Retina (tissue), 1 donor: ENCODE measurements at regions not wholly inside any gene's neighbourhood (a gene's known extent, or its start where the extent isn't known, plus 50 kb on each side); places are given as distances from the start of the nearest gene placed in this dataset.
"Not testable (repeated sequence)": the region's sequence is repeated elsewhere in the genome, so short reads cannot be mapped to it uniquely, and the experiment has no call there.

ENCODE experiments used
- DNase-seq: peaks from one replicate; pipeline ENCODE4 v3.0.0-alpha.2; 2016

DNA sequence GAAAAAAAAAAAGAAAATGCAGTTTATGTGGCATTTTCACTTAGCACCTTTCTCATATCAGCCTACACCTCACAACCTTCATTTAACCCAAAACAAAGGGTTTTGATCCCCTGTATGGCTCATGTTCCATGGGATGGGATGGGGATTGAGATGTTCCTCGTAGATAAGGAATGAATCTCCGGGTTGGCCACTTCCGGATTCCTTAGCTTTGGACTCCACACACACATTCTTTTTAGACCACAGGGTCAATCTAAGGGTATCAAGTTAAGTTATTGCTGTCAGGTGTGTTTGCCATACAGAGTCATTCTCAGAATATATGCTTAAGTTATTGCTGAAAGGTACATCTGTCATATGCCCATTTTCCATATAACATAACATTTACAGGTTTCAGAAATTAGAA lies 301.4 kb upstream of the TGFBR2 start:
- no peak for DNase-seq

DNA sequence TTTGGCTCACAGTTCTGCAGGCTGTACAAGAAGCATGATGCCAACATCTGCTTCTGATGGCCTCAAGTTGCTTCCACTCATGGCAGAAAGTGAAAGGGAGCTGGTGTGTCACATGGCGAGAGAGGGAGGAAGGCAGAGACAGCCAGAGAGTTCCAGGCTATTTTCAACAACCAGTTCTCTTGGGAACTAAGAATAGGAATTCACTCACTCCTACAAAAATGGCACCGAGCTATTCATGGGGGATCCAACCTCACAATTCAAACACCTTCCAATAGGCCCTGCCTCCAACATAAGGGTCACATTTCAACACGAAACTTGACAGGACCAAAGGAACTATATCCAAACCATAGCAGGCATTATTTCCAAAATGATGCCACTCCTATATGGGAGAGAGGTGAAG lies 299.5 kb upstream of the TGFBR2 start:
- DNase-seq = no peak

DNA sequence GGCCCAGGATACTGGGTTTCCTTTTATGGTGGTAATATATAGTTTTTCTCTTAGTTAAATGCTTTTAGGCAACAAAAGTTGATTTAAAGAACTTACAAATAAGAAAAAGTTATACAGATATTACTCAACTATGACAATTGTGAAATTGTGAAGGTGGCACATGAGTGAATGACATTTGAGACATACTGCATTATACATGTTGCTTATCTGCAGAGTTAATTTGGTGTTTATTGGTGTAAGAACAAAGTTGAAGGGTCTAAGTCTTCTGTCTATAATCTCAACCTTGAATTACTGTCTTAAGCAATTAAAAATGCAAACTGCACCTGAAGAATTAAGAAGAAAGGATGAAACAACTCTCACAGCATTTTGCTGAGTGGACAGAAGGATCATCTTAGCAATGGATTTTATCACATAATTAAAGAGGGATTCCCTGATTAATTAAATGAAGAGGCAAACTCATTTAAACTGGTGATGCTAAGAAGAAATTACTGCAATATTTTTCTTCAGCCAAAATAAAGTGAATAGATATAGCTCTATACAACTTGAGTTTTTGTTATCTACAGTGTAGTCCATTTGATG lies 298.9 kb upstream of the TGFBR2 start:
- no peak for DNase-seq

DNA sequence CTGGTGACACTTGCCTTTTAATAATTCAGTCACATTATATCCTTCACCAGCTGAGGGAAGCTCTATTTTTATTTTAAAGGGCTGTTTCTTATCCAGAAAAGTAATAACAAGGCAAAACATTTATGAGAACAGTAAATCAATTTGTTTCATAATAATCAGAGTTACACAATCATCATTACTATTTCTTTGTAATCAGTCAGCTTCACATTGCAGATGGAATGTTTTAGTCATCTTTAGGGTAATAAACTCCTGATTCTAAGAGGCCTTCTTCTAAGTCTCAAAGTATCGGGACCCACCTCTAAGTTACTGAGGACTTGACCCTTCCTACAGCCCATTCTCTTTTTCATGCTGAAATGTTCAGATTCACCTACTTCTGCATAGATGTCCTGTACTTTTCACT lies 298.3 kb upstream of the TGFBR2 start:
- no peak for DNase-seq

DNA sequence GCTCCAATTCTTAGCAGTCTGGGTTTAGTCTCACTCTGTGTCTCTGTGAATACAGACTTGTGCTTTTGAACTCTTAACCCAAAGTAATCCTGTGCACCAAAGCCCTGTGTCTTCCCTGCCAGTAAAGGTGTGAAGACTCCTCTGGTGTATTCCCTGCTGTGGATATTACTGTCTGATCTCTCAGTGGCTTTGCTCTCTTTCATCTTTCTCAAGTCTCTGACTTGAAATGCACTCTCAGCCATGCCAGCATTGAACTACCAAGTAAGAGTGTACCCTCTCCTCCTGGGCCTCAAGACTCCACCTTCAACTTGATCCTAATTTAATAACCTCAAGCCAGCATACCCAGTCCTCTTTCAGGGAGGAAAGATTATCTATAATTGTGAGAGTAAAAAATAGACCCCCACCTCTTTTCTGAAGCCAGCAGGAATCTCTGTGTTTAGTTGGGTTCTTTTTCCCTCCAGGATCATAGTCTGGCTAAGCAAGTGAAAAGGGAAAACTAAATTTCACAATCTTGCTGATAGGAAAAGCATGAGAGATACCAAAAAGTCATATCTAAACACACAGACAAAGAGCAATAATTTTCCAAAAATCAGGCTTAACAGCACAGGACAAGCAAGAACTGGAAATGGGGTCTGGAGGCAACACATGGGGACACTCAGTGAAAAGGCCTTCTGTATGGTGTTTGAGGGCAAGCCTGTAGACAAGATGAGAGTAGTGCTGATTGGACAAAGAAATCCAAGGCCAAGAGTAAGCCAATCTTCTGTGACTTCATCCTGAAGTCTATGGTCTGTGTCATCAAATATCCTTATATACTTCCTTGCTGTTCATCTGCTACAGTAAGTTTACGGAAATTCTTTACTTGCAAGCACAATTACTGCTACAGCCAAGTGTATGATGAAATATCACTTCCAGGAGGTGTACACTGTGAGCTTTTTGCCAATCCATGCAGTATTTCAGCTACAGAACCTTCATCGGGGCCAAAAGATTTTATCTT lies 296.1 kb upstream of the TGFBR2 start:
- no peak for DNase-seq

DNA sequence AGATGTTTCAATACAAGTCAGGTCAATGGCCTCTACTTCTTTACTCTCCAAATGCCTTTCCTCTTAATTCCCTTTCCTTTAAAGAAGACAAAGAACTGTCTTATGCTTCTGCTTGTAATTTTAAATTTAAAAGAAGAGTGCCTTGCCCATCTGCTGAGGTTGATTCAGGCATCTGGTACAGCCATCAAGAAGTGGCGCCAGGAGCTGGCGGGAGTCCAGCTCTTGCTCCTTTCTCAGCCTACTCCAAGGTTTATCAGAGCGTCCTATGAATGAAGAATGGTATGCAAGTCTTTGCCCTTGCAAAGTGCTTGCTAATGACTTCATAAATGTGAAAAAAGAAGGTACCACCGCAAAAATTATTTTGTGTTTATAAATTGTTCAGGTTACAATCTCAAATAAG lies 294.6 kb upstream of the TGFBR2 start:
- no peak for DNase-seq

DNA sequence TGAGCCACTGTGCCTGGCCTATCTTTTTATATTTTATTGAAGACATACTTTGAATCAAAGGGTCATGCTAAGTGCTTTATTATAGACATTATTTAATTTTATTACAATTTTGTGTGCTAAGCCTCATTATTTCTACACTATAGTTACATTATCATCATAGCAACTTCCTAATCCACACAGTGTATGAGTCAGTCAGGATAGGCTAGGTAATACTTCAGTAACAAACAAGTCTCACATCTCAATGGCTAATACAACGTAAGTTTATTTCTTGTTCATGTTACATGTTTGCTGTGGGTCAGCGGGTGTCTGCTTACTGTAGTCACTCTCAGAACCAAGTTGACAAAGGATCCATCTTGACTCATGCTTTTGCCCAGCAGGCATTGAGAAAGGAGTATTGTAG lies 292.6 kb upstream of the TGFBR2 start:
- no peak for DNase-seq

DNA sequence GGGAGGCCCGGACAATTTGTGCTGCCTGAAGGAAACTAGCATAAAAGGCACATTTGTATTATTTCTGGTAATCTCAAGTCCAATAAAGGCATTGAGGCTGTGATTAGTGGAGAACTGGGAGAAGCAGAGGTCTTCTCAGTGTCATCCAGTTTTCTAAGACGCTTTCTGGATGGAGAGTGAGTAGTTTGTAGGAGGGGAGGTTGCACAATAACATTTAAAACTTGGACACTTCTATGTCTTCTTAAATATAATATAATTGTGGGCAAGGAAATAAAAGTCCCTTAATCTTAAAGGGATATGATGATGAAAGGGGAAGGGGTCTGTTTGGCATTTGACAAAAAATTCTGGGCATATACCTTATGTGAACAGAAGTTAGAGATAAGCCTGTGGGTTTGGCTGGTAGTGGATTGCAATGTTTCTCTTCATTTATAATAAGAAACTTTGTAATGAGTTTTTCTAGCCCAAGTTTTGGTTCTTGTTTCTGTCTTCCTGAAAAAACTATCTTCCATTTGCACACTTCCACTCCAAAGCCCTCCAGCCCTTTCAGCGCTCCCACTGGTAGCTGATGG lies 291.6 kb upstream of the TGFBR2 start:
- DNase-seq = no peak

DNA sequence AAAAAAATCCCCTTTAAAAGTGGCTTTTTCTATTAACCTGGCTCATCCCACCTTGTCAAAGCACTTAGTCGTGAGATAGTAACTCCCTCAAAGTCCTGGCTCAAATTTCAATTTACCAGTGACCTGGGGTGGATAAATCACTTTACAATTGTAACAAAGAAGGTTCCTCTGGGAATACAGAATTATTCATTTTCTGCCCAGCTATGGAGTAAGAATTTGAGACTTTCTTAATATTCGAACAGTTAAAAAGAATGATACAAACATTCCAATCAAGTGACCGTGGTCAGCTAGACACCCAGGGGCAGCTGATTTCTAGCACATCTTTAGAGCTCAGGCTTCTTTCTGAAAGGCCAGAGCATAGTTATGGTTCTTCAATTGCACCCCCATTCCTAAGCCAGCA lies 291.0 kb upstream of the TGFBR2 start:
- DNase-seq = no peak

DNA sequence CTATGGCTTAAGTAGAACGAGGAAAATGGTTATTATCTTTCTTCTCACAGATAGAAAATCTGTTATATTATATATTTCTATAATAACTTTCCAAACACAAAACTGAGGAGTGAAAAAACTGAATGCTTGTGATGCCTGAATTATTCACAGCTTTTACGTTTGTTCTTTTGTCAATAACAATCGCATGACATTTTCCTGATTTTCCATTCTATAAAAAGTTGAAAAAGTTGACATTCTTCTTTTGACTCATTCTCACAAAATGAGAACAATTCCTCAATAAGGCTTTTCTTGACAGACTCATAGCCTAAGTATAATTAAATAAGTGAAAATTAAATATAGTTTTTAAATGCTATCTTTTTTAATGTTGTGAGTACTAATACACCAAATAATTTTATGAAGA lies 288.8 kb upstream of the TGFBR2 start:
- no peak for DNase-seq

DNA sequence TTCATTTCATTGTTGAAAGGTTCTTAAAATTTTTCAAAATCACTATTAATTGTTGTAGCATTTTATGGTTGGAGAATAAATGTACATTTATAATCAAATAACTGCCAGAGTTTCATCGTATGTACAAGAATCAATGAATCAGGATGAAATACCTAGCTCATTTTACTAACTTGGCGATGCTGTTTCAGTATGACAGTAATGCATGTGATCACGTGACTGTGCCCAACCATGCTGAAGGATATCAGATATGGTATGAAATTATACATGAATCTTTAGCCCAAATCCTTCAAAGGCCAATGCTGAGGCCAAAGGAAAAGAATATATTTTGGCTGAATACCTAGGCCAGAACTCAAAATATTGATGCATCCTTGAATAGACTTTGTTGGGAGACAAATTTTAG lies 288.3 kb upstream of the TGFBR2 start:
- DNase-seq = no peak

DNA sequence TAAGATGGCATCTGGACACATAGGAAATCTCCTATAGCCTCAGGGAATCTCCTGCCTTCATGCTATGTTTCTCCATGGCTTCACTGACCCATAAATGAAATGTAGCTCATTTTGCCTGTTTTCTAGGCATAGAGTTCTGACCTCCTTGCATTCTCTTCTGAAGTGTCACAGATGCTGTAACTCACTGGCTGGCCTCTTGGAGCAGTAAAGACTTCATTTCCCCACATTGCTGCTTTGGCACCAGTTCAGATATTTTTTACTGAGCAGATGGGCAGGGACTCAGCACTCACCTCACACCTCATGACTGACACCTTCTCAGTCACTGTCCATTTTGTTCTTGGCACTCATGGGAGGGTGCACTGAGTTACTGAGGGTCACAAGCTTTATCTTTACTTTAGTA lies 286.7 kb upstream of the TGFBR2 start:
- peak; percentile 5 for DNase-seq

DNA sequence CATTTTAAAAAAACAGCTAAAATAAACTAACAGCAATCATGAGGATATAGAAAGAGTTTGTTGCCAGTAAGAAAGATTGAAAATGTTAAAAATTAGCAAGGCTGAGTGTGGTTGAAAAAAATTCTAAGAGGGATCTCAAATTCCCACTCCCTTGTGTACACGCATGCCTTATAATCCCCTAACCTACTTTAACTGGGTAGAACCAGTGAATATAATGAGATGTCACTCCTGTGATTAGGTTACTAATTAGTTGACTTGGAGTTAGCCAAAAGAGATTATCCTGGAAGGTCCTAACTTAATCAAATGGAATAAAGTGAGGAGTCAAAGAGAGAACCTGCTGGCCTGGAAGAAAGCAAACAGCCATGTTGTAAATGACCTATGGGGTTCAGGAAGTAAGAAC lies 286.0 kb upstream of the TGFBR2 start:
- DNase-seq = no peak

DNA sequence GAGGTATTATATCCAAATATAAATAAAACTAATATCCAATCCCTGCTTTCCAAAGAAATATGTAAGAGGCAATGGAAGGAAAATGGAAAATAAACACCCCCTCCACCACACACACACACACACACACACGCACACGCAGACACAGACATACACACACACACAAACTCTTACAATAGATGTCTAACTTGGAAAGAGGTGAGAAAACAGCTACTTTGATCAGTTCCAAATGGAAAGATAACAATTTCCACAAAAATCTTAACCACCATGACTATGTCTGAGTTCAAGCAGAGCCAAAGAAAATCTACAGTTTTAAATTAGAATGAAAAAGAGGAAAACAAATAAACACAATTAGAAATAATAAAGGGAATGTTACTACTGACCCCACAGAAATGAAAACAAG lies 285.3 kb upstream of the TGFBR2 start:
- no peak for DNase-seq

DNA sequence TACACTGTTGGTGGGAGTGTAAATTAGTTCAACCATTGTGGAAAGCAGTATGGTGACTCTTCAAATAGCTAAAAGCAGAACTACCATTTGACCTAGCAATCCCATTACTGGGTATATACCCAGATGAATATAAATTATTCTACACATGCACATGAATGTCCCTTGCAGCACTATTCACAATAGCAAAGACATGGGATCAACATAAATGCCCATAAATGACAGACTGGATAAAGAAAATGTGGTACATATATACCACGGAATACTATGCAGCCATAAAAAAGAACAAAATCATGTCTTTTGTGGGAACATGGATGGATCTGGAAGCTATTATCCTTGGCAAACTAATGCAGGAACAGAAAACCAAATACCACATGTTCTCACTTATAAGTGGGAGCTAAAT lies 282.8 kb upstream of the TGFBR2 start:
- DNase-seq = not testable (repeated sequence)

DNA sequence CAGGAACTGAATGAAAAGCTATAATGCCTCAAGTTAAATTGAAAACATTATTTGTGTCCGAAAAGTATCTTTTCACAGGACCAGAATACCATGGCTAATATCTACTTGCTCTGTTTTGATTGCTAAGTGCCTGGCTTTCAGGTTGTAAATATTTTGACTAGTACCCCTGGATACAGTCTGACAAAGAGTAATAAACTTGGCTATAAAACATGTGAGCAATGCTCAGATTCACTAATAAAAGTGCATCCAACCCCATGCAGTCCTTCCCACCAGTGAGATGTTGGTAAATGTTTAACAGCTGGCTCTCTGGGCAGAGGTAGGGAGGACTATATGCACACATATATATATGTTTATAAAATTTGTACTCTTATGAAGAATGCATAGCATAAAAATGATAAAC lies 281.8 kb upstream of the TGFBR2 start:
- no peak for DNase-seq

DNA sequence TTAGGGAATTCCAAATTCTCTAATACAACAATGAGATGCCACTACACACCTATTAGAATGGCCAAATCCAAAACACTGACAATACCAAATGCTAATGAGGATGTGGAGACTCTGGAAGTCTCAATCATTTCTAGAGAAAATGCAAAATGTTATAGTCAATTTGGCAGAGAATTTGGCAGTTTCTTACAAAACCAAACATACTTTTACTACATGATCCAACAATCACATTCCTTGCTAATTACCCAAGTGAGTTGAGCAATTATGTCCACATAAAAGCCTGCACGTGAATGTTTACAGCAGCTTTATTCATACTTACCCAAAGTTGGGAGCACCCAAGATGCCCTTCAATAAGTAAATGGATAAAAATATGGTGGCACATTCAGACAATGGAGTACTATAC lies 278.4 kb upstream of the TGFBR2 start:
- not testable (repeated sequence) for DNase-seq

DNA sequence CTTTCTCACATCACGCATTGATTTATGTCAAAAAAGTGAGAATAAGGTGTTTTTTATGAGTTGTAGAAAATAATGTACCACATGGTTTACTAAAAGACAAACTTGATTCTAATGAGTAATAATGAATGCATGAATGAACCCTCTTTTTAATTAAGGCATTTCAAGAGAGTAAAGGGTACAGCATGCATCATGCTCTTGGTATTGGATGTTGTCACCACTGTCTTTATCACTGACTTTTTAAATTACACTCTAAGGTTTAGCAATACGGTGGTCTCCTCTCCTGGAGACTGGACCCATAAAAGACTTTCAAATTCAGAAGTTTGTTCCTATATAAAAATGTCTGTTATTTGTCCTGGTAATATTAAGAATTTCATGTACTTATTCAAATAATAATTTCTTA lies 277.5 kb upstream of the TGFBR2 start:
- not testable (repeated sequence) for DNase-seq

DNA sequence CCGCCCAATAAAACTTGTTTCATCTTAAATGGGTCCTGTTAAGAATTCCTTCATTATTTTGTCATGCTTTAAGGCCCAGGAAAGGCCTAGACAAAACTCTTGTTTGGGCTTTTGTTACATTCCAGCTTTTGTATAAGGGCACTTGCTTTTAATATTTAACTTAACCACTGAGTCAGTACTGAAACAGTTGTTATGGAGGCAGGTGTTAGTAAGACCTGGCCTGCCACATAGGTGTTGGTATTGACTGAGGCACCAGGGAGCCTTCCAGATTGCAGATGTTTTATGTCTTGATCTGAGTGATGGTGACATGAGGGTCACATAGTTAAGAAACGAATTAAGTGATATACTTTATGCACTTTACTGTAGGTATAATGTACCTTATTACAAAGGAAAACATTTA lies 274.9 kb upstream of the TGFBR2 start:
- DNase-seq = no peak

DNA sequence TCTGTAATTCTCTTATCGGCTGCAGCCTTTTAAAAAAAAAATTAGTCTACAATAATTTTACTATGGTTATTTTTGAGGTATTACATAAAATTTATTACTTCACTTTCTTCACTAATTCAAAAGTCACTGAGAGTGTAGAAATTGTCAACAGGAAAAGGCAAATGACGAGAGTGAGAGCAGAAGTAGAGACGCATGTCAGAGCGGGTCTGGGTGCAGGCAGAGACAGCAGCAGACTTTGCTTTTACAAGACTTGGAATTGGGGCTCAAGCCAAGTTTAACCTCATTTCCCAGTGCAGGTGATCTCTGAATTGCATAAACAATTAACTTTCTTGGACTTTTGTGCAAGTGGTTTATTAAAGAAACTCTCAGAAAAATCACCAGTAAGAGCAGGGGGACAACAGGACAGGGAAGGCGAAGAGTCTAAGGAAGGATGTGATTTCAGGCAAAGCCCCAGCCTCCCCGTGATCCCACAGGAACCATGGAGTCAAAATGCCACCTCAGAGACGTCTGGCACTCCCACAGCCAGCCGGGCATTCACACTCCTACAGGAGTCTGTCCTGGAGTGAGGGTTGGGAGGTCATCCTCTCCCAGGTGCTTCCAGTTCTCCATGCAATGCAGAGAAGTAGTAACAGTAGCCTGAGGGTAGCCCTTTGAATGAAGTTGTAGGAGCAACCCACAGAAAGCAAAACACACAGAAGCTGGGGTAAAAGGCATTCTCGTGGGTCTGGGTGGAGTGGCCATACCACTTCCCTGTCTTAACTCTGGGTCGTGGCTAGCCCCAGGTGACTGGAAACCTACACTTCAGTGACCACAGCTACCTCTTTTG lies 274.0 kb upstream of the TGFBR2 start:
- no peak for DNase-seq

DNA sequence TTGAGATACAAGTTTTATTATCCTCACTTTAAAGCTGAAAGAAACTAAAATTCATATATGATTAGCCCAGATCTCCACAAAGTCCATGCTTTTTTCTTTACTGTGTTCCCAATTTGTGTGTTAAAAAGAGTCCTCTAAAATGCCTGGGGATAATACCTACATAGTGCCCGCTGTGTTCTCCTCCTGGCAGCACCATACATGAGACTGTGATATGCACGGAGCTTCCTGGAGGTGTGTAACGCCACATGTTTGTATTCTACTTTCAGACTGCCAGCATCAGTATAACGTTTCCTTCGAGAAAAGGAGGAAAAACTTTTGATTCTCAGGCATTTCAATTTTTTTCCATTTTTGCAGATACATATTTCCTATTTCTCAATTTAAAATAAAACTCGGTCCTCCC lies 273.3 kb upstream of the TGFBR2 start:
- no peak for DNase-seq

DNA sequence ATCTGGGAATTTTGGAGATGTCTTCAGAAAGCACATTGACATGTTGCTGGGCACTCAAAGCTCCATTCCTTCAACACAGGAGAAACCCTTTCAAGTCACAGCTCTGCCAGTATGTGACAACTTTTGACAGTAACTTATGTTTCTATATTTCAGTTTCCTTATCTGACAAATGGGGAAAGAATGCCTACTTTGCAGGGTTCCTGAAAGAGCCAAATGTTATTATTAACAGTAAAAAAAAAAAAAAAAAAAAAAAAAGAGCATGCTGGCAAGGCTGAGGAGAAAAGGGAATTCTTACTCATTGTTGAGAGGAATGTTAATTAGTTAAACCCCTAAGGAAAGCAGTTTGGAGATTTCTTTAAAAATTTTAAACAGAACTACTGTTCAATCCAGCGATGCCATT lies 272.5 kb upstream of the TGFBR2 start:
- DNase-seq = no peak

DNA sequence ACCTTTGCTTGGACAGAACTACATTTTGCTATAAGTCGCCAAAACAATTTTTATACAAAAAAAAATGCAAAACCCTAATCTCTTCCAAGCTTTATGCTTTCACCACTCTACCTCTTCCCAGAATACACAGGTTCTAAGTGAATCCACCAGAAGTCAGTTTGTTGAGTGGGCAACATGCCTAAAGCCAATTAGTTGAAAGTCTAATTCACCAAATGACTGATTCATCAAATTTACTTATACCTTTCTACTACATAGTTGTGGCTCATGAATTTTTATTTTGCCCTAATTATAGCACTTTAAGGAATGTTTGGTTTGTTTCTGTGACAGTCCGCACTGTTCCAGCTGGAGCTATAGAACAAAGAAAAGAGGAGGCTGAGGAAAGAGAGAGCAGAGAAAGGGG lies 265.9 kb upstream of the TGFBR2 start:
- no peak for DNase-seq
